WI38 (cell line): ENCODE measurements at regions not wholly inside any gene's neighbourhood (a gene's known extent, or its start where the extent isn't known, plus 50 kb on each side); places are given as distances from the start of the nearest gene placed in this dataset.

Experiments used
- H3K4me3 ChIP-seq: 2 replicates; pipeline ENCODE4 v1.5.1; 2011; ENCODE audit warnings: low read depth, mild to moderate bottlenecking, control low read depth, low read length
- CTCF ChIP-seq: IDR thresholded peaks from 2 replicates; pipeline ENCODE4 v1.5.1; 2012; ENCODE audit warnings: low read depth, mild to moderate bottlenecking, control low read depth, low read length

- TF ChIP-seq CTCF = no peak
These were observed 443.1 kb upstream of the FMR1 start for GRCh38 chrX:147468600-147468999.

GRCh38 chrX:147476008-147476407 is 435.7 kb upstream of the FMR1 start:
- H3K4me3 ChIP-seq = no peak overlapping the region
- TF ChIP-seq CTCF = no peak

More at GRCh38 chrX:147468600-147468999, 443.1 kb upstream of the FMR1 start:
- H3K4me3 ChIP-seq = no peak overlapping the region

- H3K4me3 ChIP-seq = no peak overlapping the region
- no peak for TF ChIP-seq CTCF
These were observed 432.8 kb upstream of the FMR1 start for GRCh38 chrX:147478899-147479298.

- TF ChIP-seq CTCF = no peak
- no peak overlapping the region for H3K4me3 ChIP-seq
These were observed 426.5 kb upstream of the FMR1 start for GRCh38 chrX:147485207-147485606.

- TF ChIP-seq CTCF = no peak
- H3K4me3 ChIP-seq = no peak overlapping the region
These were observed 417.4 kb upstream of the FMR1 start for GRCh38 chrX:147494365-147494764.

GRCh38 chrX:147498796-147499195 is 412.9 kb upstream of the FMR1 start:
- TF ChIP-seq CTCF = no peak
- no peak overlapping the region for H3K4me3 ChIP-seq

- TF ChIP-seq CTCF = no peak
- no peak overlapping the region for H3K4me3 ChIP-seq
These were observed 388.7 kb upstream of the FMR1 start for GRCh38 chrX:147522981-147523380.
